ENCODE measurements at regions not wholly inside any gene's neighbourhood (a gene's known extent, or its start where the extent isn't known, plus 50 kb on each side); places are given as distances from the start of the nearest gene placed in this dataset.

- peak overlapping the region; percentile 87 for H3K4me2 ChIP-seq
- H3K4me1 ChIP-seq (ENCODE audit: insufficient read depth): peaks cover 4% of the 10 kb centered on the region
- TF ChIP-seq EZH2 (IDR thresholded peaks at IDR 0.05; ENCODE audit: borderline replicate concordance) (no peak), CTCF (IDR thresholded peaks at IDR 0.05; ENCODE audit: poor library complexity) (no peak), EZH2phosphoT487 (IDR thresholded peaks at IDR 0.05; ENCODE audit: low read depth, severe bottlenecking, unreplicated experiment) (no peak)
- no peak overlapping the region for H3K4me3 ChIP-seq
- H3K27ac ChIP-seq: no peak overlapping the region
- no peaks in the 10 kb centered on the region for H3K9me2 ChIP-seq (replicated peaks; ENCODE audit: insufficient read depth)
- WGBS (ENCODE audit: low lambda C conversion rate, missing lambda C conversion rate): 56% methylated on average over 8 of the region's 8 CpGs
- H3K36me3 ChIP-seq (replicated peaks; ENCODE audit: insufficient read depth, low read depth): no peaks in the 10 kb centered on the region
- H3K79me2 ChIP-seq: no peaks in the 10 kb centered on the region
- H3K9me3 ChIP-seq (ENCODE audit: low read depth): no peaks in the 10 kb centered on the region
- H4K20me1 ChIP-seq (ENCODE audit: insufficient read depth, poor library complexity, severe bottlenecking): no peaks in the 10 kb centered on the region
- peak overlapping the region; percentile 76 for H2AFZ ChIP-seq
- DNase-seq (ENCODE audit: low spot score): no peak
- peaks cover 4% of the 10 kb centered on the region for H3K27me3 ChIP-seq
These were observed 120.3 kb downstream of the MRM1 start for GRCh38 chr17:36721560-36722120.

- Histone ChIP-seq H3K36me3 (replicated peaks; ENCODE audit: insufficient read depth, low read depth) (no peaks in the 10 kb centered on the region), H3K9me2 (replicated peaks; ENCODE audit: insufficient read depth) (no peaks in the 10 kb centered on the region), H4K20me1 (ENCODE audit: insufficient read depth, poor library complexity, severe bottlenecking) (no peaks in the 10 kb centered on the region), H3K9me3 (ENCODE audit: low read depth) (no peaks in the 10 kb centered on the region), H3K4me1 (ENCODE audit: insufficient read depth) (peaks cover 4% of the 10 kb centered on the region), H2AFZ (peak overlapping the region; percentile 76), H3K4me3 (peak overlapping the region; percentile 55), H3K27me3 (peaks cover 11% of the 10 kb centered on the region), H3K4me2 (peak overlapping the region; percentile 87), H3K79me2 (no peaks in the 10 kb centered on the region), H3K27ac (no peak overlapping the region)
- no peak for TF ChIP-seq EZH2 (IDR thresholded peaks at IDR 0.05; ENCODE audit: borderline replicate concordance)
- TF ChIP-seq CTCF (IDR thresholded peaks at IDR 0.05; ENCODE audit: poor library complexity): no peak
- TF ChIP-seq EZH2phosphoT487 (IDR thresholded peaks at IDR 0.05; ENCODE audit: low read depth, severe bottlenecking, unreplicated experiment): no peak
- peak; percentile 71 for DNase-seq (ENCODE audit: low spot score)
- WGBS (ENCODE audit: low lambda C conversion rate, missing lambda C conversion rate): 12% methylated on average over 47 of the region's 49 CpGs
These were observed 120.9 kb downstream of the MRM1 start for GRCh38 chr17:36722121-36722902.

DNA sequence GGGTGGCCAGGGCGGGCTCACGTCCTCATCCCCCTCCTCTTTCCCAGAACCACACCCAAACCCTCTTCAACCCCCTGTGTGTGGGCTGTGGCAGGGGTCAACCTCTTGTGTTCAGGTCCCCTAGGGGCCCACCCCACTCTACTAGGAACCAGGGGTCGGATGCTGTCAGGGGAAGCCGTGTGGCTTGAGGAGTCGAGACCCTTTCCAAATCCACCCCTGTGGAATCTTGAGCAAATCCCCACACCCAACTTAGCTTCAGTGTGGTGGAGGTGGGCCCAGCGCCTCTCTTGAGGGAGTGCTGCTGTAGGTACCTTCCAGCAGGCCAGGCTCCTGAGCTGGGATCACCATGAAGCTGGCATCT is 121.5 kb downstream of the MRM1 start:
- DNase-seq (ENCODE audit: low spot score): no peak
- no peak overlapping the region for H3K27ac ChIP-seq
- WGBS (ENCODE audit: low lambda C conversion rate, missing lambda C conversion rate): 94% methylated on average over 5 of the region's 6 CpGs
- no peaks in the 10 kb centered on the region for H3K9me2 ChIP-seq (replicated peaks; ENCODE audit: insufficient read depth)
- TF ChIP-seq EZH2 (IDR thresholded peaks at IDR 0.05; ENCODE audit: borderline replicate concordance) (no peak), EZH2phosphoT487 (IDR thresholded peaks at IDR 0.05; ENCODE audit: low read depth, severe bottlenecking, unreplicated experiment) (no peak), CTCF (IDR thresholded peaks at IDR 0.05; ENCODE audit: poor library complexity) (no peak)
- H3K27me3 ChIP-seq: peaks cover 16% of the 10 kb centered on the region
- no peaks in the 10 kb centered on the region for H3K79me2 ChIP-seq
- no peaks in the 10 kb centered on the region for H4K20me1 ChIP-seq (ENCODE audit: insufficient read depth, poor library complexity, severe bottlenecking)
- peak overlapping the region; percentile 87 for H3K4me2 ChIP-seq
- H3K4me1 ChIP-seq (ENCODE audit: insufficient read depth): peaks cover 4% of the 10 kb centered on the region
- H2AFZ ChIP-seq: peak overlapping the region; percentile 76
- H3K4me3 ChIP-seq: no peak overlapping the region
- H3K36me3 ChIP-seq (replicated peaks; ENCODE audit: insufficient read depth, low read depth): no peaks in the 10 kb centered on the region
- H3K9me3 ChIP-seq (ENCODE audit: low read depth): no peaks in the 10 kb centered on the region

All from hepatocyte (in vitro differentiated cells).